A673 (cell line): ENCODE measurements at regions not wholly inside any gene's neighbourhood (a gene's known extent, or its start where the extent isn't known, plus 50 kb on each side); places are given as distances from the start of the nearest gene placed in this dataset.

Experiments
- CTCF ChIP-seq: fragments of 300-800, 200-600 bp; sonication (generic); conservative IDR thresholded peaks from 2 replicates; pipeline ENCODE4 v1.5.1; 2017; ENCODE audit warnings: low read depth, mild to moderate bottlenecking, antibody characterized with exemption, low read length, moderate library complexity, mixed read lengths
- EZH2 ChIP-seq: fragments of 200-600 bp; sonication (generic); IDR thresholded peaks from 2 replicates; pipeline ENCODE4 v1.6.1; 2017; ENCODE audit warnings: borderline replicate concordance, low read depth, mild to moderate bottlenecking, mixed read lengths, antibody characterized with exemption, low read length; ENCODE audit not compliant: poor library complexity, severe bottlenecking

- no peak for TF ChIP-seq CTCF
- TF ChIP-seq EZH2 = no peak
Measured at GRCh38 chr2:185640588-185640987, 98.0 kb upstream of the FSIP2 start.
